Esophagus mucosa (tissue), 1 donor: ENCODE measurements at regions not wholly inside any gene's neighbourhood (a gene's known extent, or its start where the extent isn't known, plus 50 kb on each side); places are given as distances from the start of the nearest gene placed in this dataset.

Source experiments
- ATAC-seq: fragments of 200-7000 bp; cut with Tn5 transposase; one replicate; pipeline ENCODE4 v1.9.1; 2020
- donor health status: DM: yes; HTN: yes; CAD: no.

GRCh38 chr18:41456831-41457230 lies 498.2 kb upstream of the PIK3C3 start:
- no peak for ATAC-seq

- ATAC-seq, result no peak
These were observed 505.4 kb upstream of the PIK3C3 start for GRCh38 chr18:41449612-41450011.

- ATAC-seq, result no peak
These were observed 510.1 kb upstream of the PIK3C3 start for GRCh38 chr18:41444943-41445342.

GRCh38 chr18:41436772-41437171 lies 518.3 kb upstream of the PIK3C3 start:
- no peak for ATAC-seq

- no peak for ATAC-seq
These were observed 536.4 kb upstream of the PIK3C3 start for GRCh38 chr18:41418598-41418997.

- no peak for ATAC-seq
These were observed 539.0 kb upstream of the PIK3C3 start for GRCh38 chr18:41416044-41416443.

GRCh38 chr18:41410006-41410405 lies 545.0 kb upstream of the PIK3C3 start:
- ATAC-seq, result no peak

GRCh38 chr18:41406834-41407233 lies 548.2 kb upstream of the PIK3C3 start:
- no peak for ATAC-seq

- no peak for ATAC-seq
These were observed 558.2 kb upstream of the PIK3C3 start for GRCh38 chr18:41396861-41397260.

GRCh38 chr18:41396211-41396610 lies 558.8 kb upstream of the PIK3C3 start:
- no peak for ATAC-seq

GRCh38 chr18:41395695-41396094 lies 559.3 kb upstream of the PIK3C3 start:
- no peak for ATAC-seq

GRCh38 chr18:41391616-41392595 lies 563.1 kb upstream of the PIK3C3 start:
- ATAC-seq, result peak; percentile 52

- ATAC-seq, result no peak
These were observed 564.7 kb upstream of the PIK3C3 start for GRCh38 chr18:41390309-41390708.

- peak; percentile 57 for ATAC-seq
These were observed 576.4 kb upstream of the PIK3C3 start for GRCh38 chr18:41378598-41378997.

- ATAC-seq, result no peak
These were observed 581.4 kb upstream of the PIK3C3 start for GRCh38 chr18:41373612-41374011.

- no peak for ATAC-seq
These were observed 582.9 kb upstream of the PIK3C3 start for GRCh38 chr18:41372046-41372665.

GRCh38 chr18:41371156-41372045 lies 583.6 kb upstream of the PIK3C3 start:
- ATAC-seq, result no peak

GRCh38 chr18:41370740-41371139 lies 584.3 kb upstream of the PIK3C3 start:
- no peak for ATAC-seq

GRCh38 chr18:41357708-41358107 lies 597.3 kb upstream of the PIK3C3 start:
- no peak for ATAC-seq

GRCh38 chr18:41353777-41354528 lies 601.1 kb upstream of the PIK3C3 start:
- no peak for ATAC-seq

GRCh38 chr18:41351430-41351829 lies 603.6 kb upstream of the PIK3C3 start:
- ATAC-seq, result no peak

GRCh38 chr18:41347057-41347456 lies 608.0 kb upstream of the PIK3C3 start:
- ATAC-seq, result no peak
